GM18951 (cell line): ENCODE measurements at regions not wholly inside any gene's neighbourhood (a gene's known extent, or its start where the extent isn't known, plus 50 kb on each side); places are given as distances from the start of the nearest gene placed in this dataset.

ENCODE experiments used
- POLR2A ChIP-seq: IDR thresholded peaks from 4 replicates; pipeline ENCODE4 v1.6.1; 2011; ENCODE audit warnings: mild to moderate bottlenecking; ENCODE audit not compliant: insufficient read length, insufficient read depth; ENCODE audit errors: extremely low read depth
- in situ Hi-C: fragments of 300-500 bp; cut with MboI; formaldehyde crosslinking; loops from one replicate; pipeline ENCODE4 v1.12.0; 2022; ENCODE audit warnings: low sequenced_read_pairs, mixed read lengths, inconsistent platforms; ENCODE audit not compliant: unreplicated experiment

- in situ Hi-C loops = loop anchor here (25.0 kb wide), 1 partner anchor 549 kb away; the partner anchor contains the start of gene POU3F1
- no peak for TF ChIP-seq POLR2A
These were observed 273.6 kb downstream of the RRAGC start for GRCh38 chr1:38585971-38586370.

GRCh38 chr1:38585460-38585859, 274.1 kb downstream of the RRAGC start:
- no peak for TF ChIP-seq POLR2A
- in situ Hi-C loops = loop anchor here (25.0 kb wide), 1 partner anchor 548 kb away; the partner anchor contains the start of gene POU3F1

GRCh38 chr1:38584448-38585355, 274.9 kb downstream of the RRAGC start:
- in situ Hi-C loops = loop anchor here (25.0 kb wide), 1 partner anchor 547 kb away; the partner anchor contains the start of gene POU3F1
- no peak for TF ChIP-seq POLR2A

GRCh38 chr1:38583287-38583686, 276.3 kb downstream of the RRAGC start:
- in situ Hi-C loops = loop anchor here (25.0 kb wide), 1 partner anchor 546 kb away; the partner anchor contains the start of gene POU3F1

GRCh38 chr1:38581396-38581795, 278.2 kb downstream of the RRAGC start:
- in situ Hi-C loops = loop anchor here (25.0 kb wide), 1 partner anchor 544 kb away; the partner anchor contains the start of gene POU3F1

GRCh38 chr1:38580594-38580993, 279.0 kb downstream of the RRAGC start:
- in situ Hi-C loops = loop anchor here (25.0 kb wide), 1 partner anchor 543 kb away; the partner anchor contains the start of gene POU3F1

More at GRCh38 chr1:38581396-38581795, 278.2 kb downstream of the RRAGC start:
- no peak for TF ChIP-seq POLR2A

GRCh38 chr1:38579056-38579455, 280.5 kb downstream of the RRAGC start:
- no peak for TF ChIP-seq POLR2A
- in situ Hi-C loops = loop anchor here (25.0 kb wide), 1 partner anchor 542 kb away; the partner anchor contains the start of gene POU3F1

More at GRCh38 chr1:38580594-38580993, 279.0 kb downstream of the RRAGC start:
- no peak for TF ChIP-seq POLR2A

GRCh38 chr1:38578271-38578951, 281.2 kb downstream of the RRAGC start:
- TF ChIP-seq POLR2A = no peak
- in situ Hi-C loops = loop anchor here (25.0 kb wide), 1 partner anchor 541 kb away; the partner anchor contains the start of gene POU3F1

GRCh38 chr1:38577937-38578270, 281.7 kb downstream of the RRAGC start:
- TF ChIP-seq POLR2A = no peak
- in situ Hi-C loops = loop anchor here (25.0 kb wide), 1 partner anchor 541 kb away; the partner anchor contains the start of gene POU3F1

- in situ Hi-C loops = loop anchor here (25.0 kb wide), 1 partner anchor 540 kb away; the partner anchor contains the start of gene POU3F1
- no peak for TF ChIP-seq POLR2A
These were observed 282.2 kb downstream of the RRAGC start for GRCh38 chr1:38577385-38577784.

GRCh38 chr1:38576241-38576640, 283.3 kb downstream of the RRAGC start:
- in situ Hi-C loops = loop anchor here (25.0 kb wide), 1 partner anchor 539 kb away; the partner anchor contains the start of gene POU3F1
- no peak for TF ChIP-seq POLR2A

GRCh38 chr1:38571726-38572125, 287.8 kb downstream of the RRAGC start:
- in situ Hi-C loops = no loop called here
- TF ChIP-seq POLR2A = no peak

GRCh38 chr1:38570657-38570975, 289.0 kb downstream of the RRAGC start:
- in situ Hi-C loops = no loop called here
- TF ChIP-seq POLR2A = no peak

GRCh38 chr1:38569932-38570656, 289.5 kb downstream of the RRAGC start:
- in situ Hi-C loops = no loop called here
- TF ChIP-seq POLR2A = no peak
